ENCODE measurements at regions not wholly inside any gene's neighbourhood (a gene's known extent, or its start where the extent isn't known, plus 50 kb on each side); places are given as distances from the start of the nearest gene placed in this dataset.

- no peak overlapping the region for H3K27ac Mint-ChIP-seq
- H3K9me3 Mint-ChIP-seq: peaks cover 4% of the 10 kb centered on the region
- ATAC-seq (ENCODE audit: low read depth) (no peak), DNase-seq (ENCODE audit: low spot score in 2 of 2) (no peak)
- no peak overlapping the region for H3K4me3 Mint-ChIP-seq
- peaks cover 2% of the 10 kb centered on the region for H3K36me3 Mint-ChIP-seq
- H3K4me1 Mint-ChIP-seq: no peaks in the 10 kb centered on the region
- no peaks in the 10 kb centered on the region for H3K27me3 Mint-ChIP-seq
These were observed 705.4 kb upstream of the RIOK2 start for GRCh38 chr5:97888439-97888838.

DNA sequence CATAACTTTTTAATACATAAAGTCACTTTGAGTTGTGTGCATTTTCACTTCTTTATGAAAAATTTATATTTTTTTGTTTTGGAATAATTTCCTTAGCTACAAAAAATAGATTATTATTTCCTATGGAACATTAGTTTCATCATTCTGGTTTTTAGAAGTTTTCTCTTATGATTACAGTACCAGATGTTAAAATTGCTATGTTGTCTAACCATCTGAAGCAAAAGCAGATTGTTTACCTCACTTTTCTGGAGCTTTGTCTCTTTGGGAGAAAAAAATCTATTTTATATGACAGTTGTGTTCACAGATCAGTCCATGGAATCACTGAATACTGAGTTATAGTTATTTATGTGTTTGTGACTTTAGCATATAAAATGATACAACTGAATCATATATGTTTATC, 708.9 kb upstream of the RIOK2 start:
- Mint-ChIP-seq H3K9me3 (peaks cover 4% of the 10 kb centered on the region), H3K4me3 (no peak overlapping the region), H3K27ac (no peak overlapping the region), H3K4me1 (no peaks in the 10 kb centered on the region), H3K36me3 (peaks cover 2% of the 10 kb centered on the region), H3K27me3 (no peaks in the 10 kb centered on the region)
- ATAC-seq (ENCODE audit: low read depth) (no peak), DNase-seq (ENCODE audit: low spot score in 2 of 2) (no peak)

GRCh38 chr5:97903742-97904141, 720.7 kb upstream of the RIOK2 start:
- Mint-ChIP-seq H3K9me3 (peaks cover 9% of the 10 kb centered on the region), H3K27ac (no peak overlapping the region), H3K27me3 (no peaks in the 10 kb centered on the region), H3K4me1 (no peaks in the 10 kb centered on the region), H3K4me3 (no peak overlapping the region), H3K36me3 (no peaks in the 10 kb centered on the region)
- ATAC-seq (ENCODE audit: low read depth) (no peak), DNase-seq (ENCODE audit: low spot score in 2 of 2) (no peak)

- Mint-ChIP-seq H3K36me3 (no peaks in the 10 kb centered on the region), H3K27me3 (no peaks in the 10 kb centered on the region), H3K4me1 (no peaks in the 10 kb centered on the region), H3K4me3 (no peak overlapping the region), H3K27ac (no peak overlapping the region), H3K9me3 (peaks cover 6% of the 10 kb centered on the region)
- ATAC-seq (ENCODE audit: low read depth) (no peak), DNase-seq (ENCODE audit: low spot score in 2 of 2) (no peak)
These were observed 723.1 kb upstream of the RIOK2 start for GRCh38 chr5:97906135-97906534.

DNA sequence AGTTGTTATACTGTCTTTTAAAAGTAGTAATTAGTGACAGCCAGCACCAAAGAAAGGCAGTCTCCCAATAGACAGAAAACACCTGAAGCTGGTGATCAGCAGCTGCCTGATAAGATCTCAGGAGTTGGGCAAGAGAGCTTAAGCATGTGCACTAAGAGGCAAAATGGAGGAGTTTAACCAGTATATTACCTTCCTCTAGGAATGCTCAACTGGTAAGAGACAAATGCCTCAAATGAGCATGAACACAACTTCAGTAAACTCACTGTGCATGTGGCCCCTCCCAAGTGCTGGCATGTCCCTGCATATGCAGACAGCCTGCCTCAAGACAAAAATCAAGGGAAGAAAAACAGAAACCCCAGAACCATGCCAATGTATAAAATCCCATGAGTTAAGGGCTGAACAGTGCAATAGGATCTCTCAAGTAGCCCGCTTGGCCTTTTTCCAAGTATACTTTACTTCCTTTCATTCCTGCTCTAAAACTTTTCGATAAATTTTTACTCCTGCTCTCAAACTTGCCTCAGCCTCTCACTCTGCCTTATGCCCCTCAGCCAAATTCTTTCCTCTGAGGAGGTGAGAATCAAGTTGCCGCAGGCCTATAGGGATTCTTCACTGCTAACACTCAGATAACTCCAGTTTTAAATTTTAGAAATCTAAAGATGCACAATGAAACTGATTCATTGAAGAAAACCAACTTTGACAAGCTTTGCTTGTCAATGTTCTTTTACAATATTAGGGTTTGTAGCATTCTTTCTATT, 724.8 kb upstream of the RIOK2 start:
- Mint-ChIP-seq H3K4me3 (no peak overlapping the region), H3K27me3 (no peaks in the 10 kb centered on the region), H3K27ac (no peak overlapping the region), H3K36me3 (no peaks in the 10 kb centered on the region), H3K4me1 (no peaks in the 10 kb centered on the region), H3K9me3 (peaks cover 2% of the 10 kb centered on the region)
- no peak for ATAC-seq (ENCODE audit: low read depth)
- DNase-seq (ENCODE audit: low spot score in 2 of 2): no peak

DNA sequence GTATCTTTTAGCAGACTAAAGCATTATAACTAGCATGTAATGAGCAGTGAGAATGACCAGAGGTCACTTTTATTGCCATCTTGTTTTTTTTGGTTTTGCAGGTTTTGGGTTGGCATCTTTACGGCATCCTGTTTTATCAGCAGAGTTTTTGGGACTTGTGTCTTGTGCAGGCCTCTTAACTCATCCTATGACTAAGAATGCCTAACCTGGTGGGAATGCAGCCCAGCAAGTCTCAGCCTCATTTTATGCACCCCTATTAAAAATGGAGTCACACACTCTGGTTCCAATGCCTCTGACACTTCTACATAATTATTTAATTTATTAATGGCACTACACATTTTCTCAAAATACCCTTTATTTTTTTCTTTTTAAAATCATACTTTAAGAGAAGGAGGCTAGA, 726.5 kb upstream of the RIOK2 start:
- Mint-ChIP-seq H3K36me3 (no peaks in the 10 kb centered on the region), H3K27me3 (no peaks in the 10 kb centered on the region), H3K9me3 (no peaks in the 10 kb centered on the region), H3K27ac (no peak overlapping the region), H3K4me1 (no peaks in the 10 kb centered on the region), H3K4me3 (no peak overlapping the region)
- DNase-seq (ENCODE audit: low spot score in 2 of 2) (no peak), ATAC-seq (ENCODE audit: low read depth) (no peak)

DNA sequence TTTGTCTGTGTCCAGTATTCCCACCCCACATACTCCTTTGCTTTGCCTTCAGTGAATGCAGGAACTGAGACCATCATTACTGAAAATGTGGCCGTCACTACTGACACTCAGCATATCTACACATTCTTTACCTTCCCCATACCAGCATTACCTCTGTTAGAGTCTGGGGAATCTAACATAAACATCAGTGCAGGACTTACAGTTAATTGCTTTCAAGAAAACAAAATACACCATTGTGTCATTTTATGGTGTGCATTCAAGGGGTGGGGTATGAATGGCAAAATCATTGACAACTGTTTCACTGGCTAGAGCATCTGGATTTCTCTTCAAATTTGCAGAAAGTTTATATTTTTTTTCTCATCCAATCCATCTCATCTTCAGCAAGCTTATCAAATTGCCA, 731.4 kb upstream of the RIOK2 start:
- no peak overlapping the region for H3K4me3 Mint-ChIP-seq
- no peaks in the 10 kb centered on the region for H3K9me3 Mint-ChIP-seq
- ATAC-seq (ENCODE audit: low read depth) (no peak), DNase-seq (ENCODE audit: low spot score in 2 of 2) (no peak)
- H3K4me1 Mint-ChIP-seq: no peaks in the 10 kb centered on the region
- H3K27ac Mint-ChIP-seq: no peak overlapping the region
- no peaks in the 10 kb centered on the region for H3K27me3 Mint-ChIP-seq
- no peaks in the 10 kb centered on the region for H3K36me3 Mint-ChIP-seq

DNA sequence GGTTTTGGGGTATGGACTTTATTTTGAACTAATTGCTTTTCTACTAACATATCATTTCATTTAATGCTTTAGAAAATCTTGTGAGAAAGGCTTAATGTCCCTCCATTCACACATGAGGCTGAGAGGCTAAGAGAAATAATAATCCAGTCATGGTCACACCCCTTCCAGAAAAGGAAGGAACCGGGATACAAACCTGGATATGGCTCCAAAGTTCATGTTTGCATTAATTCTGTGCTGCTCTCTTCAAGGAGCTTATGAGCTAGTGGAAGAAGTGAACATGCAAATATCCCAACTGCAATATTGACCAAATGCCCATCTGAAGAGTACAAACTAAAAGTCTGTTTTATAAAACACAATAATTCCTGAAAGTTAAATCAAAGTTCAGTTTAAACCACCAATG, 732.1 kb upstream of the RIOK2 start:
- H3K9me3 Mint-ChIP-seq: no peaks in the 10 kb centered on the region
- no peaks in the 10 kb centered on the region for H3K36me3 Mint-ChIP-seq
- DNase-seq (ENCODE audit: low spot score in 2 of 2): no peak
- H3K27ac Mint-ChIP-seq: no peak overlapping the region
- no peak for ATAC-seq (ENCODE audit: low read depth)
- H3K4me1 Mint-ChIP-seq: no peaks in the 10 kb centered on the region
- no peak overlapping the region for H3K4me3 Mint-ChIP-seq
- H3K27me3 Mint-ChIP-seq: no peaks in the 10 kb centered on the region

DNA sequence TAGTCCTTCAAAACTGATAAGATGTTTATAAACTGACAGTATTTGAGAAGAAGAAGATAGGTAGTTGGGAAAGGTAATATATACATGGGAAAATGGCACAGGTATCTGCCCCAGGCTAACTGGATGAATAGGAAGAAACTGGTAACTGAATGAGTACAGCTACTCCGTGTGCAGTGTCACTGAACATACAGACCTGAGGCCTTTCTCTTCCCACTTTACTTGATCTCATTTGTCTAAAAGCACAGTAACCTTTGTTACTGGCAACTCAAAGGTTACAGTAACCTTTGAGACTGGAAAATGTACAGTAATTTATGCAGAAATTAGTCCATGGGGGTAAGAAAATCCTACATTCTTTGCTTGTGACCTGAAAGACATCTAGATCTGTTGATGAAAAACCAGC, 735.0 kb upstream of the RIOK2 start:
- H3K27ac Mint-ChIP-seq: no peak overlapping the region
- no peaks in the 10 kb centered on the region for H3K36me3 Mint-ChIP-seq
- no peak overlapping the region for H3K4me3 Mint-ChIP-seq
- DNase-seq (ENCODE audit: low spot score in 2 of 2) (no peak), ATAC-seq (ENCODE audit: low read depth) (no peak)
- H3K27me3 Mint-ChIP-seq: no peaks in the 10 kb centered on the region
- no peaks in the 10 kb centered on the region for H3K4me1 Mint-ChIP-seq
- H3K9me3 Mint-ChIP-seq: no peaks in the 10 kb centered on the region

- no peak overlapping the region for H3K4me3 Mint-ChIP-seq
- H3K27me3 Mint-ChIP-seq: no peaks in the 10 kb centered on the region
- H3K36me3 Mint-ChIP-seq: no peaks in the 10 kb centered on the region
- DNase-seq (ENCODE audit: low spot score in 2 of 2) (no peak), ATAC-seq (ENCODE audit: low read depth) (no peak)
- H3K4me1 Mint-ChIP-seq: no peaks in the 10 kb centered on the region
- H3K9me3 Mint-ChIP-seq: no peaks in the 10 kb centered on the region
- H3K27ac Mint-ChIP-seq: no peak overlapping the region
These were observed 735.6 kb upstream of the RIOK2 start for GRCh38 chr5:97918620-97919019.

DNA sequence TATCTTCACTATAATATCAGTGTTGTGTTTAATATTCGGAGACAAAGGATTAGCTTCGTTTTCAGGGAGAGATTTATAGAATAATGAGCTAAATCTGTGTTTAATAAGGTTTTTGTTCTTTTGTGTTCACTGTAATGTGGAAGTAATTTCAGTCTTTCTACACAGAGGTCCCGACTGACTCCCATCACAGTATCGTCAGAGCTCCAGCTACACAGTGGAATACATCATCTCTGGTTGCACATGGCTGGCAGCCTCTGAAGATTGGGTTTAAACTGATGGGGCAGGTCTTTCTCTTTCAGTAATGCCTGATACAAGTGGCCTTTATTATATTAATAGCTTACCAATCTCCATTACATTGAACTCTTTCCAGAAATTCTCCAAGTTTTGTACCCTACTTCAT, 736.7 kb upstream of the RIOK2 start:
- no peak for ATAC-seq (ENCODE audit: low read depth)
- no peak for DNase-seq (ENCODE audit: low spot score in 2 of 2)
- Mint-ChIP-seq H3K36me3 (no peaks in the 10 kb centered on the region), H3K9me3 (no peaks in the 10 kb centered on the region), H3K4me3 (no peak overlapping the region), H3K27me3 (no peaks in the 10 kb centered on the region), H3K4me1 (peaks cover 3% of the 10 kb centered on the region), H3K27ac (no peak overlapping the region)

DNA sequence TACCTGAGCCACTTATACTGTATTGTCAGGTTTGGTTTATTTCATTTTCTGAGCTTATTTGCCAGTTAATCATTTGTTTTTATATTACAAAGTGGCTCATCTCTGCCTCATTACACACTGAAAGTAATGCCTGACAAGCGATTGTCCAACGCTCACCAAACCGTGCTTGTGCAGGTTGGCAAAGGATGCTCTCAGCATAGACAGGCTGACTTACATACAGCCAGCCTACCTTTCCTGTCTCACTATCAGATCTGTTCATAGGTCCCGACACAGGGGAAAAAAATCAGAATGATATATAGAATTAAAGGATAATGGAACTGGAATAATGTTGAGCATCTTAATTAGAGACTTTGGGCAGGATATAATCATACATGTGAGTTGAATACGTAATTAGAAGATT, 739.7 kb upstream of the RIOK2 start:
- no peaks in the 10 kb centered on the region for H3K9me3 Mint-ChIP-seq
- DNase-seq (ENCODE audit: low spot score in 2 of 2): no peak
- peaks cover 3% of the 10 kb centered on the region for H3K4me1 Mint-ChIP-seq
- no peak overlapping the region for H3K4me3 Mint-ChIP-seq
- no peak for ATAC-seq (ENCODE audit: low read depth)
- no peak overlapping the region for H3K27ac Mint-ChIP-seq
- H3K36me3 Mint-ChIP-seq: no peaks in the 10 kb centered on the region
- no peaks in the 10 kb centered on the region for H3K27me3 Mint-ChIP-seq

- no peaks in the 10 kb centered on the region for H3K36me3 Mint-ChIP-seq
- DNase-seq (ENCODE audit: low spot score in 2 of 2) (no peak), ATAC-seq (ENCODE audit: low read depth) (no peak)
- H3K4me1 Mint-ChIP-seq: peaks cover 3% of the 10 kb centered on the region
- H3K9me3 Mint-ChIP-seq: no peaks in the 10 kb centered on the region
- H3K27me3 Mint-ChIP-seq: no peaks in the 10 kb centered on the region
- no peak overlapping the region for H3K4me3 Mint-ChIP-seq
- H3K27ac Mint-ChIP-seq: no peak overlapping the region
These were observed 740.4 kb upstream of the RIOK2 start for GRCh38 chr5:97923496-97923895.

DNA sequence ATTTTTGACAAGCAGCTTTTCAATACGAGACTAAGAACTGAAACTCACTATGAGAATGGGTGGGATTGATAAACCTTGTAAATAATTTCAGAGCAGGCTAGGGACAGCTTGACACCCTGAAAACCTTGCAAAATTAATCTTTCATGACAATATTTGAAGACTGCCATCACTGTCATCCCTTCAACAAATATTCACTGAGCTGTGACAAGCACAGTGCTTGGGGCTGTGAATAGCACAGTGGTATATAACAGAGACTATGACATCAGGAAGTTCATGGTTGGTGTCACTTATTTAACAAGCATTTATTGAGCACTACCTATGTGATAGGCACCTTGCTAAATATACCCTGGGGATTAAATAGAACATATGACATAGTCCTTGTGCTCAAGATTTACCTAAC, 741.0 kb upstream of the RIOK2 start:
- no peaks in the 10 kb centered on the region for H3K36me3 Mint-ChIP-seq
- no peak overlapping the region for H3K4me3 Mint-ChIP-seq
- peaks cover 3% of the 10 kb centered on the region for H3K4me1 Mint-ChIP-seq
- no peaks in the 10 kb centered on the region for H3K27me3 Mint-ChIP-seq
- DNase-seq (ENCODE audit: low spot score in 2 of 2) (no peak), ATAC-seq (ENCODE audit: low read depth) (no peak)
- H3K9me3 Mint-ChIP-seq: no peaks in the 10 kb centered on the region
- H3K27ac Mint-ChIP-seq: no peak overlapping the region

DNA sequence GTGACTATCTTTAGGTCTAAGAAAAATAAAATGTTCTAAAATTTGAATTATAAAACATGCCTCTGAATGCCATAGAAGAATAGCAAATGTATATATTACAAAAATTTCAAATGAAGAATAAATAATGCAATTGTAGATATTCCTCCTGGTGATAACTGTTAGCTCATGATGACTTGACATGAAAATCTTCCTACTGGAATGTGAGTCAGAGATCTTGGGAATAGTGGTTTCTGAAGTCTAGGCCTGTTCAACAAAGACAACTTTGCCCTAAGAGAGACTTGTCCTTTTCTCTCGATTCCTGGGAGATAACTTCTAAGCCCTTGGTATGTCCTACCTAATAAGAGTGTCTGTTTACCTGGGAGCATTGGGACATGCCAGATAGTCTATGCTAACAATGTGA, 746.3 kb upstream of the RIOK2 start:
- no peaks in the 10 kb centered on the region for H3K36me3 Mint-ChIP-seq
- no peaks in the 10 kb centered on the region for H3K9me3 Mint-ChIP-seq

More for the DNA sequence above, 746.3 kb upstream of the RIOK2 start:
- no peak for ATAC-seq (ENCODE audit: low read depth)
- Mint-ChIP-seq H3K4me1 (peaks cover 3% of the 10 kb centered on the region), H3K27me3 (no peaks in the 10 kb centered on the region), H3K27ac (no peak overlapping the region), H3K4me3 (no peak overlapping the region)
- no peak for DNase-seq (ENCODE audit: low spot score in 2 of 2)

Measured in memory B cell (primary cell).